Activated CD8-positive, alpha-beta memory T cell treated with anti-CD3 and anti-CD28 coated beads, Interleukin-2, amount 10 ng/mL, durations not matched to agents 7 days and 5 days (primary cell): ENCODE measurements at regions not wholly inside any gene's neighbourhood (a gene's known extent, or its start where the extent isn't known, plus 50 kb on each side); places are given as distances from the start of the nearest gene placed in this dataset.

Source experiments
- ATAC-seq: fragments of 150-1000 bp; cut with Tn5 transposase; one replicate; pipeline ENCODE4 v1.10.0; 2021; ENCODE audit warnings: moderate library complexity
- CTCF ChIA-PET: fragments of 350-600 bp; sonication (Branson Sonifier 250); formaldehyde crosslinking; loops from one replicate; lab custom pipeline; 2021; ENCODE audit warnings: antibody characterized with exemption; lab: Charles Lee
- DNase-seq: peaks from one replicate; pipeline ENCODE4 v3.0.0-alpha.2; 2020
- H3K27ac Mint-ChIP-seq: one replicate; pipeline ENCODE4 v1.8.0; 2021; ENCODE audit warnings: mild to moderate bottlenecking, mixed read lengths
- H3K27me3 Mint-ChIP-seq: one replicate; pipeline ENCODE4 v1.8.0; 2021; ENCODE audit warnings: mixed read lengths
- H3K36me3 Mint-ChIP-seq: one replicate; pipeline ENCODE4 v1.8.0; 2021; ENCODE audit warnings: mild to moderate bottlenecking, mixed read lengths
- H3K4me1 Mint-ChIP-seq: one replicate; pipeline ENCODE4 v1.8.0; 2021; ENCODE audit warnings: mixed read lengths
- H3K4me3 Mint-ChIP-seq: one replicate; pipeline ENCODE4 v1.8.0; 2021; ENCODE audit warnings: mild to moderate bottlenecking, moderate library complexity, mixed read lengths
- H3K9me3 Mint-ChIP-seq: one replicate; pipeline ENCODE4 v1.8.0; 2022; ENCODE audit warnings: low read depth, mixed read lengths

DNA sequence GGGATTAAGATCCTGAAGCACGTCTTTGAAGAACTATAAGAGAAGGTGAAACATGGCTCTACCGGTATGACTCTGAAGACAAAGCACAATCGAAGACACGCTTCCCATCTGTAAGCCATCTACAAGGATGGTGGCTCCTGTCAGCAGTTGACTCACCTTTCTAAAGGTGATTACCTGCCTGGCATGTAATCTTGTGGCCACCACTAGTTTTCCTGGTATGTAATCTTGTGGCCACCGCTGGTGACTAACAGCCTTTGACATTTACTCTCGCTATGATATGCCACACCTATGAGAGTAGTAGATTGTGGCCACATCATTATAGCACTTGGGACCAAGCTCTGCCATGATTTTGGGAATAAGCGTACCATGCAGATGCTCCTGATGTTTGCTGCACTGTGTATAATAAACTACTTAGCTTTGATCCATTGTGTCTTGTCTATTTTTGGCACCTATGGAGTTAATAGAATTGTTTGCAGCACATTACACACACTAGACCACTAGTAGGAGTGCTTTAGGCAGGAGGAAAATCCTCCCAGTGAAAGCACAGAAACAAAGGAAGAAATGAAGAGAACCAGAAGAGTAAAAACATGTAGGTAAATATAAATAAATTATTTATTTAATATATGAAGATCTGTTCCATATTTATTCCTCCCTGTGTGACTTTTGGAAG, 59.8 kb downstream of the VAX1 start:
- ATAC-seq = no peak
- no peak for DNase-seq

GRCh38 chr10:117075064-117075463, 63.0 kb downstream of the VAX1 start:
- no peak overlapping the region for H3K27ac Mint-ChIP-seq
- no peak overlapping the region for H3K4me3 Mint-ChIP-seq
- H3K4me1 Mint-ChIP-seq = no peaks in the 10 kb centered on the region
- H3K9me3 Mint-ChIP-seq = no peaks in the 10 kb centered on the region
- no peaks in the 10 kb centered on the region for H3K27me3 Mint-ChIP-seq
- no peaks in the 10 kb centered on the region for H3K36me3 Mint-ChIP-seq
- ATAC-seq = no peak
- CTCF ChIA-PET = no interaction called here
- no peak for DNase-seq

More for the DNA sequence above, 59.8 kb downstream of the VAX1 start:
- Mint-ChIP-seq H3K36me3 (no peaks in the 10 kb centered on the region), H3K4me3 (no peak overlapping the region), H3K4me1 (no peaks in the 10 kb centered on the region), H3K27ac (no peak overlapping the region), H3K27me3 (no peaks in the 10 kb centered on the region), H3K9me3 (no peaks in the 10 kb centered on the region)
- CTCF ChIA-PET = no interaction called here

DNA sequence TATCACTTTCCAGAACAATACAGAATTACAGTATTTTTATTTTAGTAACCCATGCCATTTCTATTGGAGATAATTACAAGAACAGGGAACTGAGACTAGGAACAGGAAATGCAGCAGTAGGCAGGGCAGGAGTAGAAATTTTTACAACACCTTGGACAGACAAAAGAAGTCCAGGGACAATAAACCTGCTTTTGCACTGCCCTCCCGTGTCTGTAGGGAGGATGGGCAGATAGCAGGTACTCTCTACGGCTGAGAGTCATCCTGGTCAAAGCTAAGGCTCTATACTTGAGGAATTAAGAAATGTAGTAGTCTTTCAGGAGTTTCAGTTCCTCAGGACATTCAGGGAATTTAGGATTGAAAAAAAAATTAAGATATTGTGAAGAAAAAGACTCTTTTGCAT, 63.4 kb downstream of the VAX1 start:
- Mint-ChIP-seq H3K27me3 (no peaks in the 10 kb centered on the region), H3K9me3 (no peaks in the 10 kb centered on the region), H3K4me1 (no peaks in the 10 kb centered on the region), H3K4me3 (no peak overlapping the region), H3K36me3 (no peaks in the 10 kb centered on the region), H3K27ac (no peak overlapping the region)
- ATAC-seq (no peak), DNase-seq (no peak)
- CTCF ChIA-PET = no interaction called here

DNA sequence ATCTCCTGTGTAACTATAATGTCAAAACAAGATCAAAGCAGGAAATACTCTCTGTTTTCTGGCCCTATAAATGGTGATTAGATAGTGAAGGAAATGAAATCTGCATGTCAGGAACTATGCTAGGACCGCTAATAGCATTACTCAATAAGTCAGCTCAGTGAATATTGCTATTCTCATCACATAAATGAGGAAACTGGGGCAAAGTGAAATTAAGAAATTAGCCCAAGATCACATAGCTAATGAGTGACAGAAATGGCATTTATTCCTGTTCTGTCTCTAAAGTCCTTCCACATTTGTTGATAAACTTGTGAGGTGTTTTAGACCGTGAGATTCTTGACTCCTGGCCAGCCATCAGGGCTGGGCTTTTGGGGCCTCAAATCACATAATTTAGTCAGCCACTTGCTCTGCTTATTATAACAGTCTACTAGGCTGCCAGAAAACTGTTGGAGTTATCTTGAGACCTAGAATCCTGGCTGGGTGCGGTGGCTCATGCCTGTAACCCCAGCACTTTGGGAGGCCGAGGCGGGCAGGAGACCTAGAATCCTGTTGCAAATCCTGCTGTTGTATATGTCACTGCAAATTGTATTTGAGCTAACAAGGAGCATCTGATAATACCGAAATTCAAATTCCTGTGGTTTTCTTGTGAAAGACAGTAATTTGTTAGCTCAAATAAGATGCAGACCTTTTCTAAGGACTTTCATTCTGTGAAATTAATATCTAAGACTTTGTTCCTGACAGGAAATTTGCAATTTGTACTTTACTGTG, 66.5 kb upstream of the SHTN1 start:
- DNase-seq (no peak), ATAC-seq (no peak)
- no peaks in the 10 kb centered on the region for H3K4me1 Mint-ChIP-seq
- no peaks in the 10 kb centered on the region for H3K27me3 Mint-ChIP-seq
- no peak overlapping the region for H3K27ac Mint-ChIP-seq
- no peaks in the 10 kb centered on the region for H3K36me3 Mint-ChIP-seq
- H3K9me3 Mint-ChIP-seq = no peaks in the 10 kb centered on the region
- CTCF ChIA-PET = interaction anchor here (1.0 kb wide), 1 partner anchor 95 kb away, joined by 3 read pairs; no protein-coding TSS in a partner anchor
- no peak overlapping the region for H3K4me3 Mint-ChIP-seq
